WI38 (cell line): ENCODE measurements at regions not wholly inside any gene's neighbourhood (a gene's known extent, or its start where the extent isn't known, plus 50 kb on each side); places are given as distances from the start of the nearest gene placed in this dataset.

ENCODE experiments used
- H3K4me3 ChIP-seq: 2 replicates; pipeline ENCODE4 v1.5.1; 2011; ENCODE audit warnings: low read depth, mild to moderate bottlenecking, control low read depth, low read length
- CTCF ChIP-seq: IDR thresholded peaks from 2 replicates; pipeline ENCODE4 v1.5.1; 2012; ENCODE audit warnings: low read depth, mild to moderate bottlenecking, control low read depth, low read length

GRCh38 chr13:33518452-33518851 lies 232.9 kb upstream of the STARD13 start:
- TF ChIP-seq CTCF = no peak
- no peak overlapping the region for H3K4me3 ChIP-seq

GRCh38 chr13:33519561-33520467 lies 234.3 kb upstream of the STARD13 start:
- H3K4me3 ChIP-seq = no peak overlapping the region
- TF ChIP-seq CTCF = no peak

GRCh38 chr13:33520468-33520839 lies 234.9 kb upstream of the STARD13 start:
- TF ChIP-seq CTCF = no peak
- no peak overlapping the region for H3K4me3 ChIP-seq

GRCh38 chr13:33524086-33524485 lies 238.5 kb upstream of the STARD13 start:
- H3K4me3 ChIP-seq = no peak overlapping the region
- no peak for TF ChIP-seq CTCF

- no peak for TF ChIP-seq CTCF
- H3K4me3 ChIP-seq = no peak overlapping the region
These were observed 240.2 kb upstream of the STARD13 start for GRCh38 chr13:33525763-33526162.

- TF ChIP-seq CTCF = no peak
- H3K4me3 ChIP-seq = no peak overlapping the region
These were observed 241.2 kb upstream of the STARD13 start for GRCh38 chr13:33526718-33527117.

- TF ChIP-seq CTCF = no peak
- no peak overlapping the region for H3K4me3 ChIP-seq
These were observed 243.3 kb upstream of the STARD13 start for GRCh38 chr13:33528896-33529295.
